ENCODE measurements at regions not wholly inside any gene's neighbourhood (a gene's known extent, or its start where the extent isn't known, plus 50 kb on each side); places are given as distances from the start of the nearest gene placed in this dataset.
A peak's percentile ranks its signal among the peaks of the same experiment; 100 is the strongest.
"Not testable (repeated sequence)": the region's sequence is repeated elsewhere in the genome, so short reads cannot be mapped to it uniquely, and the experiment has no call there.

- peak; percentile 59 for DNase-seq (ENCODE audit: low read depth)
- no peak for TF ChIP-seq CTCF (IDR thresholded peaks at IDR 0.05; ENCODE audit: insufficient read depth, low read depth, low read length)
- no peak overlapping the region for H3K4me3 ChIP-seq (ENCODE audit: low read depth, low read length)
These were observed 1094.1 kb upstream of the TMEM132C start for GRCh38 chr12:127172861-127173260.

DNA sequence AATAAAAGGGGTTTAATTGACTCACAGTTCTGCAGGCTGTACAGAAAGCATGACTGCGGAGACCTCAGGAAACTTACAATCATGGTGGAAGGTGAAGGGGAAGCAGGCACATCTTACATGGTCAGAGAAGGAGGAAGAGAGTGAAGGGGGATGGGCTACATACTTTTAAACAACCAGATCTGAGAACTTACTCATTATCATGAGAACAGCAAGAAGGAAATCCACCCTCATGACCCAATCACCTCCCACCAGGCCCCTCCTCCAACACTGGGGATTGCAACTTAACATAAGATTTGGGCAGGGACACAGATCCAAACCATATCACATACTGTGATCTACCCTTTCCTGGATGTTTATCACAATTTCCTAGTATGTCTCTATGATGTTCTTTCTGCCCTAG, 1093.0 kb upstream of the TMEM132C start:
- not testable (repeated sequence) for DNase-seq (ENCODE audit: low read depth); H3K4me3 ChIP-seq (ENCODE audit: low read depth, low read length)

GRCh38 chr12:127174881-127175280, 1092.1 kb upstream of the TMEM132C start:
- H3K4me3 ChIP-seq (ENCODE audit: low read depth, low read length): no peak overlapping the region
- no peak for TF ChIP-seq CTCF (IDR thresholded peaks at IDR 0.05; ENCODE audit: insufficient read depth, low read depth, low read length)
- peak; percentile 43 for DNase-seq (ENCODE audit: low read depth)

GRCh38 chr12:127175361-127175760, 1091.6 kb upstream of the TMEM132C start:
- TF ChIP-seq CTCF (IDR thresholded peaks at IDR 0.05; ENCODE audit: insufficient read depth, low read depth, low read length): no peak
- DNase-seq (ENCODE audit: low read depth): no peak
- H3K4me3 ChIP-seq (ENCODE audit: low read depth, low read length): no peak overlapping the region

DNA sequence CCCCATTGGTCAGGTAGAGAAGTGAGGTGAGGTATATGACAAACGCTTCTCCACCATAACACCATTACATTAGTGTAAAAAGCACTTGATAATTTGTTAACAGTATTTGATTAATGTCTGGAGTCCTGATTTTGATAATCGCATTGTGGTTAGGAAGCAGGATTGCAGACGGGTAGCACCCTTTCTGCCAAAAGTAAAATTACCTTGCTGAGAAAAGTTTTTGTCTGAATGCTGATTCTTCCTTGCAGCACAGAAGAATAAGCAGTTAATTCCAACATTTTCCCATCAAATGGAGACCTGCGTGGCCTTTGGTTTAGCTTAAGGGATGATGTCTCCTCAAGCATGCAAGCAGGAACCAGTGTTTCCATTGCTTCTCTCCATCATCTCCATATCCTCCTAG, 1090.2 kb upstream of the TMEM132C start:
- no peak for TF ChIP-seq CTCF (IDR thresholded peaks at IDR 0.05; ENCODE audit: insufficient read depth, low read depth, low read length)
- DNase-seq (ENCODE audit: low read depth): no peak
- H3K4me3 ChIP-seq (ENCODE audit: low read depth, low read length): no peak overlapping the region

GRCh38 chr12:127178052-127178451, 1088.9 kb upstream of the TMEM132C start:
- H3K4me3 ChIP-seq (ENCODE audit: low read depth, low read length): no peak overlapping the region
- no peak for TF ChIP-seq CTCF (IDR thresholded peaks at IDR 0.05; ENCODE audit: insufficient read depth, low read depth, low read length)
- no peak for DNase-seq (ENCODE audit: low read depth)

- TF ChIP-seq CTCF (IDR thresholded peaks at IDR 0.05; ENCODE audit: insufficient read depth, low read depth, low read length): no peak
- no peak overlapping the region for H3K4me3 ChIP-seq (ENCODE audit: low read depth, low read length)
- no peak for DNase-seq (ENCODE audit: low read depth)
These were observed 1088.5 kb upstream of the TMEM132C start for GRCh38 chr12:127178463-127178862.
